ENCODE measurements at regions not wholly inside any gene's neighbourhood (a gene's known extent, or its start where the extent isn't known, plus 50 kb on each side); places are given as distances from the start of the nearest gene placed in this dataset.
"Not testable (repeated sequence)": the region's sequence is repeated elsewhere in the genome, so short reads cannot be mapped to it uniquely, and the experiment has no call there.

DNA sequence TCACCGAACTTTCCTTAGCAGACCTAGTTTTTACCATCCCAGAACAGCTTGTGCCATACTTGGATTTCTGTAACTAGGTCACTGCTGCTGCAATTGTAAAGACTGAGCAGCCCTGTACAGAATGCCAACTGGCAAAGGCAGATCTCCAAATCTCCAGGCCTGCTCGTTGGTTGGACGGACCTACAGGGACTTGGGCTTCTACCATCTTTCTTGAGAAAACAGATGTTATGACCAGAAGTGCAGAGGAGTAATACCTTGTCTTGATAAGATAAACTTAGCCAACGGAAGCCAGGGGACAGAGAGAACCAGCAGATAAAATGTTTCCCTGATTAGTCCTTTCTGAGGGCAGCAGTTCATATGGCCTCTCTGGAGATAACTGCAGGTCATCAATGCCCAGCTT lies 304.1 kb downstream of the RFPL4B start:
- DNase-seq (ENCODE audit: low read depth): no peak

DNA sequence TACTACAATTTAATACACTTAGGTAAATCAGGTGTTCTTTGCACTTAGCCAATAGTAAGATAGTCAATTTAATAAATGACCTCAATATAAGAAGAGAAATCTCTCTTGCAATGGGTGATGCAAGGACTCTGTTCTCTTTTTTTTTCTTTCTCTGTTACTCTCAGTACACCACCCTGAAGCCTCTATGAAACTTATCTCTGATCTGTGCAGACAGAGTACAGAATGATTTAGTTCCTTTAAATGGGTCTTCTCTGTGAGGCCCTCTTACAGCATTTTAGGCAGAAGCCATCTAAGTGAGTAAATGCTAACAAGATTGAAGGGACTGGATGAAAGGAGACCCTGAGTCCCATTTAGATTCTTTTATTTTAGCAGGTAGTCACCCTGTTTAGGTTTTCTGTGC lies 312.8 kb downstream of the RFPL4B start:
- DNase-seq (ENCODE audit: low read depth): no peak

DNA sequence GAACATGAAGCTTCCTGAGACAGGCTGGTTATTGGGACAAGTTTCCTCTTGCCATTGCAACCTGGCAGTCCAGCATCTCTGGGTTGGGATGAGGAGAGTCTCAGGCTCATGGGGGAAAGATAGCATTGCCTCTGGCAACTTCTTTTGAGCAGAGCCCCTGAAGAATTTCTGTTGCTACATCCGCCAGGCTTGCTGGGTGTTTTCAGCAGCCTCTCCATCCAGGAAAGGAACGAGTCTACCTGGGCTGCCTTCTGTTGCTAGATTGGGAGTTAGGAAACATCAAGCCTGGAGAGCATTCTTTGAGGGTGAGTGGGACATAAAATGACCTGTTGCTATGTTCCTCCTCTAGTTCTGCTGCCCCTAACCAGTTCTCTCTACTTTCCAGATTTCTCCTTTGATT lies 313.5 kb downstream of the RFPL4B start:
- no peak for DNase-seq (ENCODE audit: low read depth)

DNA sequence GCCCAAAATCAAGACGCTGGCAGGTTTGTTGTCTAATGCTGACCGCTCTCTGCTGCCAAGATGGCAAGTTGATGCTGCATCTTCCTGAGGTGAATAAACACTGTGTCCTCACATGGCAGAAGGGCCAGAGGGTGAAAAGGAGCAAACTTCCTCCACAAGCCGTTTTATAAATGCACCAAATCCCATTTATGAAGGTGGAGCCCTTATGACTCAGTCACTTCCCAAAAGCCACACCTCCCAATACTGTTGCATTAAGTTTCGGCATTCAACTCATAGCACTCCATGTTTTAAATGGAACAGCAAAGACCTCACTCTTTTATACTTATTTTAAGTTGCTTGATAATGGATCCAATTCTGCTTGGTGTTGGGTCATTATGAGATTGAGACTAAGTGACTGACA lies 316.6 kb downstream of the RFPL4B start:
- no peak for DNase-seq (ENCODE audit: low read depth)

DNA sequence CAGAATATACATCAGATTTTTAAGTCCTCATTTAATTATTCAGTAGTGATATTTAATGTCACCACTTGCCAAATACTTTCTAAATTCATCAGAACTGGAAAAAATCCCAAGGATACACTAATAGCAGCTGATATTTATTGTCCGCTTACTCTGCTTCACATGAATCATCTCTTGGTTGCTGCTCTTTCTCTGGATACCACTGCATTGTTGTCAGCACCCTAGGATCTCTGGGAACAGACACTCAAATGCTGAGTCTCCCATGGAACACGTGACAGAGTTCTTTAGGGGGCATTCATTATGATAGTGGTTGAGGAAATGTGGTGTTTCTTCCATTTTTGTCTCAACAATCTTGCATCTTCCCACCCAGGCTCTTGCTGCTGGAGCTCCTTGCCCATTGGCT lies 318.0 kb downstream of the RFPL4B start:
- no peak for DNase-seq (ENCODE audit: low read depth)

DNA sequence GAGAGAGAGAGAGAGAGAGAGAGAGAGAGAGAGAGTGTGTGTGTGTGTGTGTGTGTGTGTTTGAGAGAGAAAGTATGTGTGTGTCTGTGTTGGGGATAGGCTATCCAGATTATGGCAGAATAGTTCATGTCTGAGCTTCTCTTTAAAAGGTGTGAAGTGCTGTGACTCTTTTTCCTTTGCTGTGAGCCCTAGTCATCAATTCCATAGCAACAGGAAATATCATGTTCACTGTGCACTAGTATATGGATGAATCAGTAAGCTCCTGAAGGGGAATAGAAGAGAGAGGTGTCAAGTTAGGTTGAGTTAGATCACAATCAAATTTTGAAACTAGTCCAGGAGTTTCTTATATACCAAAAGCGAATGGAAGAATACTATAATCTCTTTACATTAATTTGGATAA lies 318.7 kb downstream of the RFPL4B start:
- no peak for DNase-seq (ENCODE audit: low read depth)

DNA sequence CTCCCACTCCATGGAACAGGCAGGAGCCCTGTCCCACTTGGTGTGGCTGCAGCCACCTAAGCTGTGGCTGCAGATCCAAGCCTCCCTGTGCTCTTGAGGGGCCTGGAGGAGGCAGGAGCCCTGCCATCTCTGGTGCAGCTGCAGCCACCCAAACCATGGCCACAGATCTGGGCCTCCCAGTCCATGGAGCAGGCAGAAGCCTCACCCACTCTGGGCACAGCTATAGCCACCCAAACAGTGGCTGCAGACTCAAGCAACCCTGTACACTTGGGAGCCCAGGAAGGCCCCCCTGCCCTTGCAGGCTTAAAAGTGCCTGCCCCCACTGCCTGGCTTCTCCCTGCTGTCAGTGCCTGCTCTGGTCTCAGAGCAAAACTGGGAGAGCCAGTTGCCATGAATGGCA lies 320.3 kb downstream of the RFPL4B start:
- DNase-seq (ENCODE audit: low read depth): no peak

DNA sequence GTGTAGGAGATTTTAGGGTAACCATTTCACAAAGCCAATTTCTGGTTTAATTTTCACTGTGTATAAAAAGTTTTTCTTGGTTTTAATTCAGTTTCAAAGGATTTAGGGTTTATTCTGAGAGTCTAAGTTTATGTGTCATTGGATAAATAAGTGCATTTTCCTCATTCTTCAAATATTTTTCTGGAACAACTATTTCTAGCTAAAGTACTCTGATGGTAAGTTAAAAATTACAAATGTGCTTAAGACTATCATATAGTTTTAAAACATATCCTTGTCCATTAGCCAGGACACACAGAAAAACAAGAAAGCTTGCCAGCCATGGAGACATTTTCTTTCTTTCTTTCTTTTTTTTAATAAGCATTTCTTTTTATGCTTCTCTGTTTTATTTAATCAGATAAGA lies 333.0 kb downstream of the RFPL4B start:
- DNase-seq (ENCODE audit: low read depth): no peak

DNA sequence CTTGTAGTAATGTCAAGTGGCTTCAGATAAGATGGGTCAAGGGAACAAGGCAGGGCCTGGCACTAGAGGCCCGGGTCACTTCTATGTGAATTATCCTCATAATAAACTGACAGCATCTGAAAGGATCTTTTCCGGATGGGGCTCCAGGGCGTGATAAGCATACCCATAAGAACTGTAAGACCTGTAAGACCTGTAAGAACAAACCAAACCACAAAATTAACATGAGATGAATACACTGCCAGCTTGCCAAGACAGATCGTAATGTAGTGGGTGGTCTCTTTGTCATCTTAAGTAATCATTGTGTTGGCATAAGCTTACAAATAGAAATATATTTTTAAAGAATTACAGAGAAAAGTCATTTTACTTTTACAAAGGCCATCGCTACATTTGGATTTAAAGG lies 334.9 kb downstream of the RFPL4B start:
- no peak for DNase-seq (ENCODE audit: low read depth)

DNA sequence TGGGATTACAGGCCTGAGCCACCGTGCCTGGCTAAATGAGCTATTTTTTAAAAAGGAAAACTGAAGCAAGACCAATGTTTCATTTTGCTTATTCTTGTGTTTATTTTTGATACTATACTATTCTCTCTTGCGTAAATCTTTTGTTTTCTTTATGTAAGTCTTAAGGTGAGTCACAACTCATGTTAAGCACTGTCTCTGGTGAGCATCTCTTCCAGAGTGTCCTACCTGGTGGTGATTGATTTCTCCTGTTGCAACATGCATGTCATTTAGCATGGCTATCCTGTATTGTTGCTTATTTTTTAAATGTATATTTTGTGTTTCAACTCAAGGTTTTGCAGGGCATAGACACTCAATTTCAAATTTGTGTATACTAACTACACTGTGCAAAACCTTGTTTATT lies 336.0 kb downstream of the RFPL4B start:
- DNase-seq (ENCODE audit: low read depth): no peak

DNA sequence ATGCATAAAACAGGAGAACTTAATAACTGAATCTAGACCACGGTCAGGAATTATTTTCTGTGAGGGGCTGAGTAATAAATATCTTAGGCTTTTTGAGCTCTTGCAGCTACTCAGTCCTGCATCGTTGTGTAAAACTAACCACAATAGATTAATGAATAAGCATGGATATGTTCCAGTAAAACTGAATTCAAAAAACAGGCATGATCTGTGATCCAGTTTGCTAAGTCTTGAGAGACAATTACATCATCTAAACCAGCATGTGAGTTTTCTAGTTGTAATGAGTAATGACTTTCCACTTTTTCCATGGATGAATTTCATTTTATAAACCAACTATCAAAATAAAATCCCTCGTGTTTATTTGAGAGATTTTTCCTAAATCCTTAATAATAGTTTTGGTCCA lies 336.8 kb downstream of the RFPL4B start:
- peak; percentile 85 for DNase-seq (ENCODE audit: low read depth)

DNA sequence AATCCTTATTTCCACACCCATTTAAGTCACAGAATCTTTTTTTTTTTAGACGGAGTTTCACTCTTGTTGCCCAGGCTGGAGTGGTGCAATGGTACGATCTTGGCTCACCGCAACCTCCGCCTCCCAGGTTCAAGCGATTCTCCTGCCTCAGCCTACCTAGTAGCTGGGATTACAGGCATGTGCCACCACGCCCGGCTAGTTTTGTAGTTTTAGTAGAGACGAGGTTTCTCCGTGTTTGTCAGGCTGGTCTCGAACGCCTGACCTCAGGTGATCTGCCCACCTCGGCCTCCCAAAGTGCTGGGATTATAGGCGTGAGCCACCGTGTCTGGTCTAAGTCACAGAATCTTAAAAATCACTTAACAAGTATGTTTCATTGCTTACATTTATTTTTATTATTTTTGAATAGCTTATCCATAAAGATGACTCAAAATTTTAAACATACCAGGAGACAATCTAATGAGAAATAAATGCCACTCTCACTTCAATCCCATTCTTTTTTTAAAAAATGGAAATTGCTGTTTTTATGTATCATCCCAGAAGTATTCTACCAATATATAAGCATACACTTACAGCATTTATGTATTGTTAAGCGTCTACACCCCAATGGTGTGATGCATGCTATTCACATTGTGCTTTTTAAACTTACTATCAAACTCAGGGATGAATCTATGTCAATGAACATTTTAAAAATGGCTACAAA lies 338.5 kb downstream of the RFPL4B start:
- DNase-seq (ENCODE audit: low read depth): not testable (repeated sequence)

DNA sequence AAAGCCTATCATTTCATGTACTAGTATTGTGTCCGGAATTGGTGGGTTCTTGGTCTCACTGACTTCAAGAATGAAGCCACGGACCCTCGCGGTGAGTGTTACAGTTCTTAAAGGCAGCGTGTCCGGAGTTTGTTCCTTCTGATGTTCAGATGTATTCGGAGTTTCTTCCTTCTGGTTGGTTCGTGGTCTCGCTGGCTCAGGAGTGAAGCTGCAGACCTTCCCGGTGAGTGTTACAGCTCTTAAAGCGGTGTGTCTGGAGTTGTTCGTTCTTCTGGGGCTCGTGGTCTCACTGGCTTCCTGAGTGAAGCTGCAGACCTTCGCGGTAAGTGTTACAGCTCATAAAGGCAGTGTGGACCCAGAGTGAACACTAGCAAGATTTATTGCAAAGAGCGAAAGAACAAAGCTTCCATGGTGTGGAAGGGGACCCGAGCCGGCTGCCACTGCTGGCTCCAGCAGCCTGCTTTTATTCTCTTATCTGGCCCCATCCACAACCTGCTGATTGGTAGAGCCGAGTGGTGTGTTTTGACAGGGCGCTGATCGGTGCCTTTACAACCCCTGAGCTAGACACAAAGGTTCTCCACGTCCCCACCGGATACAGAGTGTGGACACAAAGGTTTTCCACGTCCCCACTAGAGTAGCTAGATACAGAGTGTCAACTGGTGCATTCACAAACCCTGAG lies 341.5 kb downstream of the RFPL4B start:
- DNase-seq (ENCODE audit: low read depth): not testable (repeated sequence)

DNA sequence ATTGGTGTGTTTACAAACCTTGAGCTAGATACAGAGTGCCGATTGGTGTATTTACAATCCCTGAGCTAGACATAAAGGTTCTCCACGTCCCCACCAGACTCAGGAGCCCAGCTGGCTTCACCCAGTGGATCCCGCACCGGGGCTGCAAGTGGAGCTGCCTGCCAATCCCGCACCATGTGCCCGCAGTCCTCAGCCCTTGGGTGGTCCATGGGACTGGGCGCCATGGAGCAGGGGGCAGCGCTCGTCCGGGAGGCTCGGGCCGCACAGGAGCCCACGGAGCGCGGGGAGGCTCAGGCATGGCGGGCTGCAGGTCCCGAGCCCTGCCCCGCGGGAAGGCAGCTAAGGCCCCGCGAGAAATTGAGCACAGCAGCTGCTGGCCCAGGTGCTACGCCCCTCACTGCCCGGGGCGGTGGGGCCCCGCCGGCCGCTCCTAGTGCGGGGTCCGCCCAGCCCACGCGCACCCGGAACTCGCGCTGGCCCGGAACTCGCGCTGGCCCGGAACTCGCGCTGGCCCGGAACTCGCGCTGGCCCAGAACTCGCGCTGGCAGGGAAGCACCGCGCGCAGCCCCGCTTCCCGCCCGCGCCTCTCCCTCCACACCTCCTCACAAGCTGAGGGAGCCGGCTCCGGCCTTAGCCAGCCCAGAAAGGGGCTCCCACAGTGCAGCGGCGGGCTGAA lies 342.2 kb downstream of the RFPL4B start:
- DNase-seq (ENCODE audit: low read depth): not testable (repeated sequence)

DNA sequence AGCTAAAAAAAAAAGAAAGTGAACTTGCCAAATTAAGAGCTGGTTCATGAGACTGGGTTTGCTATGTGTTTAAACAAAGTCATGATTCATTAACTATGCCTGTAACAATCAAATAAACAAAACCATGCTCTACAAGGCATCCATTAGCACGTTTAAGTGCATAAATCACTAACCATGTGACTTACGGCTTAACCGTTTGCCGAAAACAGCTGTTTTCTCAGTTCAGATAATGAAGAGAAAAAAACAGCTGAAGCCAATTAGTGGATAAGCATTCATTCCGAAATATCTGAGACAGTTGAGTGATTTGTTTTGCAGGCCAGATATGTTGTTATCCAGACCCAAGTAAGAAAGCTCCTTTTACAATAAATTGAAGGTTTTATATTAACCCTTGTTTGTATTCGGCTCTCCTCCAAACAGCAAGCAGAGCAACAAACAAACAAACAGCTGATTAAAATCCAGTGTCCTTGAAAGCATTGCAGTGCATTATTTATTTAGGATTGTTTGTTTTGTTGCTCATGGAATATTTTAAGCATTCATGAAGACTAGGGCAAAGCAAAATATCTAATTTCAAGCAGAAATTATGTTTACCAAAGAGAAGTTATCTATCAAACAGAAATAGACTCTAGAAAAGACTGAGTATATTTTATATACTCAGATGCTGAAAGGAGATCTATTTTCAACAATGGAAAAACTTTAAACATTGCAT lies 343.5 kb downstream of the RFPL4B start:
- DNase-seq (ENCODE audit: low read depth): no peak

DNA sequence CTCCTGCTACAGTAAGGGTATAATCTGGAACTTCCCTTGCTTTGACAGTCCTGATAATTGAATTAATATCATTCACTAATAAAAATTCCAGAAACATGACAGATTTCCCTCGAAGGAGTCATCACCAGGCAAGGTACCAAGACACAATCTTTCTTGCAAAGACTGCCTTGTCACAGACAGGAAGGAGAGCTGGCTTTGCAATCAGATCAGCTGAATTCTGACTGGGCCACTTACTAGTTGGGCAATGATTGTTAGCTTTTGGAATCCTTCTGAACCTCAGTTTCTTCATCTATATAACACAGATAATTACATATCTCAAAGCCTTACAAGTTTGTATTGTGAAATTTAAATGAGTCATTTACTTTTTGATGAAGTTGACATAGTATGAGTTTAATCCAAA lies 344.2 kb downstream of the RFPL4B start:
- peak; percentile 67 for DNase-seq (ENCODE audit: low read depth)

DNA sequence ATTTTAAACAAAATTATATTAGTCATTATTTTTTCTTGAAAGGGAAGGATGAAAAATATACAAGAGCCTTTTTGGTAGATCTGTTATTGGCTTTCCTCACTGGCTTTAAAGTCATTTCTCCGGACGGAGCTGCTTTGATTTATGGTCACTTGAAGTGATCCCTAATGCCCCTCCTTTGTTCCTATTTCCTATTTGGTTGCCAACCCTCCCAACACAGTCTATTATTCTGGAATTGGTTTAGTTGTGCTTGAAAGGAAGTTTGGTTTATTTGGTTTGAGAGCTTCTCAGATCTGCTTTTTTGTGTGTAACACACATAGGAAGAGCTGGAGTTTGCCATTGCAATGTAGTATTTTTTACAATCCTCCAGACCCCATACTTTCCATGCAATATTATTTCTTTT lies 347.9 kb downstream of the RFPL4B start:
- DNase-seq (ENCODE audit: low read depth): no peak

DNA sequence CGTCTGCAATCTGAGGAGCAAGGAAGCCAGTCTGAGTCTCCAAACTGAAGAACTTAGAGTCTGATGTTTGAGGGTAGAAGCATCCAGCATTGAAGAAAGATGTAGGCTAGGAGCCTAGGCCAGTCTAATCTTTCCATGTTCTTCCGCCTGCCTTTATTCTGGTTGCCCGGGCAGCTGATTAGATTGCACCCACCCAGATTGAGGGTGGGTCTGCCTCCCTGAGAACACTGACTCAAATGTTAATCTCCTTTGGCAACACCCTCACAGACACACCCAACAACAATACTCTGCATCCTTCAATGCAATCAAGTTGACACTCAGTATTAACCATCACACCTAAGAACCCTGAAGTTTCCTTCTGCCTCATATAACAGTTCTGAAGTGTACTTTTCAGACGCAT lies 350.1 kb downstream of the RFPL4B start:
- DNase-seq (ENCODE audit: low read depth): no peak

DNA sequence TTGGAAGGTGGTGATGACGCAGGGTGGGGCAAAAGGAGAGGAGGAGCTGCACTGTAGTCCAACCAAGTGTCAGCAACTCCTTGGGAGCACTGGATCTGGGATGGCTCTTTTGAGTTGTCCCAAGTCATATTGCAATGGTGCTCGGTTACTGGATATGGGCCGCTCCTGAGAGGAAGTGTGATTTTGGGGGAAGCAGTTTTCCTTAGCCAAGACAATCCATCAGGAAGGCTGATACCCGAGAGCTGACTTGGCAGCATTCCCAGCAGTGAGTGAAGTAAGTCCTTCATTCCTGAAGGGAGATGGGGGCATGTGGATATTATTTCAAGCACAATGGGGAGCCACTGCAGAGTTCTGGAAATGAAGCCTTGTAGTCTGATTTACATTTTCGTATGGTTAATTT lies 354.1 kb downstream of the RFPL4B start:
- no peak for DNase-seq (ENCODE audit: low read depth)

DNA sequence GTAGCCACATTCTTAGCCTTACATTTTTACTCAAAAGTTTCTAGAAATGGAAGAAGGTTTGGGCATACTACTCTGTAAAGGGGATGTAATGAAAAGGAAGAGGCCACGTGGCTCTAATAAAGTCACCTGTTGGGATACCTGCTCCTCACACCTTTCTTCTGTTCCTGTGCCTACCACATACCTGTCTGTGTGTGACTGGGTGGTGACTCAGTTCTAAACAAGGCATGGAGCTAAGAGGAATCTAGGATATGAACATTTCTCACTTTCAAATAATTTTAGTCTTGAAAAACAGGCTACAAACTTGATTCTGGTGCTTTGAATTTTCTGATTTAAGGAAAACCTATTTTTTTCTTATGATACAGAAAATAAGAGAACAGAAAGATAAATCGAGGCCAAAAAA lies 363.6 kb downstream of the RFPL4B start:
- no peak for DNase-seq (ENCODE audit: low read depth)

DNA sequence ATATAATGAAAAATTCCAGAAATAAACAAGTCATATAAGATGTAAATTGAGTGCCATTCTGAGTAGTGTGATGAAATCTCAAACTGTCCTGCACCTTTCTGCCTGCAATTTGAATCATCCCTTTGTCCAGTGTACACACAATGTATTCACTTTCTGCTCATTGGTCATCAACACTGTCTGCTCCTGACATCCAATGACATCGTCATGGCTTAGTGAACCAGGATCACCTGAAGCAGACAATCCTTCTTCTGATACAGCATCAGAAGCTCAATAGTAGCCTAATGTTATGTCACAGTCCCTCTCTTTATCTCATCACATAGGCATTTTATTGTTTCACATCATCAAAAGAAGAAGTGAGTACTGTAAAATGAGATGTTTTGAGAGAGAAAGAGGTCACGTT lies 366.3 kb downstream of the RFPL4B start:
- no peak for DNase-seq (ENCODE audit: low read depth)

DNA sequence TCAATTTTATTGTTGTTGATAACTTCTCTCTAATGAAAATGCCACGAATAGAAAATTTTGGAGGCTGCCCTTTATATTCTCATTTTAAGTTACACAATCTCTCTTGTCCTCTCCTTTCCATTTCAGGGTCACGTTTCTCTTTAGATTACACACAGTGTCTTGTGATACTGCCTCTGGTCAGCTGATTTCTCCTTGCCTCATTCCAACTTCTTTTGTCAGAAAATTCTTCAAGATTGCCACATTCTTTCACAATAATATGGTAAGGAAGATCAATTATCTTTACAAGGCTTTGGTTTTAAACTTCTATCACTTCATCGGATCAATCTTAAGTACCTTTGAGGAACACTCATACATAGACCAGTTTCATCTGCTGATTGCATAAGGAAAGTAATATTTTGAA lies 370.3 kb downstream of the RFPL4B start:
- no peak for DNase-seq (ENCODE audit: low read depth)

DNA sequence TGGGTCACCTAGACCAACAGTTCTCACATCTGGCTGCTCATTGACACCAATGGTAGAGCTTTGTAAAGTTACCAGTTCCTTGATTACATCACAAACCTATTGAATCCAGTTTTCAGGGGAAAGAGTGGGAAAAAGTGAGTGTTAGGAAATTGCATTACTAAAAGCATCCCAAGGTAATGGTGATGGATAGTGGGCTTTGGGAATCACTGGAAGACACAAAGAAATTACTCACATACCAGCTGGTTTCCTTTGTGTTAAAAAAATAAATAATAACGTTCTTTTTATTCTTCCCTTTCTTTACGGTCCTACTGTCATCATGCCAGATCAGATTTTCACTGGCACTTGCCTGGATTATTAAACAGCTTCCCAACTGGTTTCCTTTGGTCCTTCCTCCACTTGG lies 370.7 kb downstream of the RFPL4B start:
- DNase-seq (ENCODE audit: low read depth): no peak
